DMS153 treated with DMSO at 0.1 percent for 48 hours (cell line): ENCODE measurements at regions not wholly inside any gene's neighbourhood (a gene's known extent, or its start where the extent isn't known, plus 50 kb on each side); places are given as distances from the start of the nearest gene placed in this dataset.

Experiments
- DNase-seq: peaks from one replicate; lab custom pipeline; 2025; ENCODE audit not compliant: unreplicated experiment; lab: John Stamatoyannopoulos, UW

GRCh38 chr7:142379201-142379885 lies 121.5 kb upstream of the PRSS58 start:
- no peak for DNase-seq

GRCh38 chr7:142377567-142377966 lies 119.7 kb upstream of the PRSS58 start:
- DNase-seq: no peak

- DNase-seq: no peak
Measured at GRCh38 chr7:142376356-142376997, 118.6 kb upstream of the PRSS58 start.

GRCh38 chr7:142375710-142376313 lies 118.0 kb upstream of the PRSS58 start:
- no peak for DNase-seq

GRCh38 chr7:142372727-142373126 lies 114.9 kb upstream of the PRSS58 start:
- DNase-seq: no peak

GRCh38 chr7:142371586-142372377 lies 113.9 kb upstream of the PRSS58 start:
- no peak for DNase-seq

- DNase-seq: no peak
Measured at GRCh38 chr7:142365410-142365842, 107.6 kb upstream of the PRSS58 start.

- no peak for DNase-seq
Measured at GRCh38 chr7:142364551-142364950, 106.7 kb upstream of the PRSS58 start.

GRCh38 chr7:142362349-142362748 lies 104.5 kb upstream of the PRSS58 start:
- no peak for DNase-seq

- no peak for DNase-seq
Measured at GRCh38 chr7:142359694-142360279, 101.9 kb upstream of the PRSS58 start.

- peak; percentile 10 for DNase-seq
Measured at GRCh38 chr7:142357953-142358520, 100.2 kb upstream of the PRSS58 start.

- DNase-seq: peak; percentile 75
Measured at GRCh38 chr7:142356166-142356565, 98.3 kb upstream of the PRSS58 start.

- DNase-seq: no peak
Measured at GRCh38 chr7:142355328-142355727, 97.5 kb upstream of the PRSS58 start.

- no peak for DNase-seq
Measured at GRCh38 chr7:142353147-142354060, 95.5 kb upstream of the PRSS58 start.

- no peak for DNase-seq
Measured at GRCh38 chr7:142352543-142352942, 94.7 kb upstream of the PRSS58 start.

- no peak for DNase-seq
Measured at GRCh38 chr7:142351145-142351544, 93.3 kb upstream of the PRSS58 start.

- DNase-seq: no peak
Measured at GRCh38 chr7:142349670-142350405, 92.0 kb upstream of the PRSS58 start.

- DNase-seq: no peak
Measured at GRCh38 chr7:142348921-142349405, 91.1 kb upstream of the PRSS58 start.

GRCh38 chr7:142348100-142348499 lies 90.2 kb upstream of the PRSS58 start:
- DNase-seq: no peak
